Putamen (tissue), 1 donor: ENCODE measurements at regions not wholly inside any gene's neighbourhood (a gene's known extent, or its start where the extent isn't known, plus 50 kb on each side); places are given as distances from the start of the nearest gene placed in this dataset.
"Not testable (repeated sequence)": the region's sequence is repeated elsewhere in the genome, so short reads cannot be mapped to it uniquely, and the experiment has no call there.

ENCODE experiments used
- DNase-seq: peaks from one replicate; pipeline ENCODE4 v3.0.0-alpha.2; 2016; ENCODE audit warnings: low spot score

- DNase-seq, result no peak
Observed at GRCh38 chr6:149127212-149127611, 190.3 kb upstream of the TAB2 start.

- DNase-seq, result no peak
Observed at GRCh38 chr6:149128489-149129145, 188.9 kb upstream of the TAB2 start.

- DNase-seq, result no peak
Observed at GRCh38 chr6:149129371-149130077, 188.0 kb upstream of the TAB2 start.

GRCh38 chr6:149130090-149130489 is 187.4 kb upstream of the TAB2 start:
- DNase-seq, result no peak

GRCh38 chr6:149130508-149130907 is 187.0 kb upstream of the TAB2 start:
- DNase-seq, result no peak

- DNase-seq, result no peak
Observed at GRCh38 chr6:149131891-149132290, 185.6 kb upstream of the TAB2 start.

GRCh38 chr6:149132336-149132735 is 185.2 kb upstream of the TAB2 start:
- no peak for DNase-seq

- DNase-seq, result no peak
Observed at GRCh38 chr6:149134511-149134933, 183.0 kb upstream of the TAB2 start.

- no peak for DNase-seq
Observed at GRCh38 chr6:149135809-149136208, 181.7 kb upstream of the TAB2 start.

GRCh38 chr6:149136273-149136912 is 181.1 kb upstream of the TAB2 start:
- no peak for DNase-seq

- no peak for DNase-seq
Observed at GRCh38 chr6:149136913-149137286, 180.6 kb upstream of the TAB2 start.

- no peak for DNase-seq
Observed at GRCh38 chr6:149137594-149137993, 179.9 kb upstream of the TAB2 start.

GRCh38 chr6:149138089-149138488 is 179.4 kb upstream of the TAB2 start:
- no peak for DNase-seq

- no peak for DNase-seq
Observed at GRCh38 chr6:149138699-149139294, 178.7 kb upstream of the TAB2 start.

- DNase-seq, result no peak
Observed at GRCh38 chr6:149139782-149140136, 177.8 kb upstream of the TAB2 start.

GRCh38 chr6:149140137-149140909 is 177.2 kb upstream of the TAB2 start:
- no peak for DNase-seq

- DNase-seq, result no peak
Observed at GRCh38 chr6:149140910-149141290, 176.6 kb upstream of the TAB2 start.

- no peak for DNase-seq
Observed at GRCh38 chr6:149142924-149143429, 174.5 kb upstream of the TAB2 start.

- not testable (repeated sequence) for DNase-seq
Observed at GRCh38 chr6:149145800-149146199, 171.7 kb upstream of the TAB2 start.

GRCh38 chr6:149147195-149147594 is 170.3 kb upstream of the TAB2 start:
- no peak for DNase-seq

GRCh38 chr6:149147938-149148718 is 169.4 kb upstream of the TAB2 start:
- no peak for DNase-seq
